SK-N-MC (cell line): ENCODE measurements at regions not wholly inside any gene's neighbourhood (a gene's known extent, or its start where the extent isn't known, plus 50 kb on each side); places are given as distances from the start of the nearest gene placed in this dataset.
A peak's percentile ranks its signal among the peaks of the same experiment; 100 is the strongest.

Source experiments
- DNase-seq: peaks from one replicate; pipeline ENCODE4 v3.0.0-alpha.2; 2011; ENCODE audit warnings: low read depth, low spot score
- H3K27ac ChIP-seq: fragments of 200-600 bp; sonication (generic); 2 replicates; pipeline ENCODE4 v1.5.1; 2016; ENCODE audit warnings: mixed run types
- H3K36me3 ChIP-seq: fragments of 200-600 bp; sonication (generic); 2 replicates; pipeline ENCODE4 v1.6.1; 2017; ENCODE audit warnings: antibody characterized with exemption, low read length, mixed read lengths; ENCODE audit not compliant: insufficient read depth
- H3K4me3 ChIP-seq: fragments of 200-600 bp; sonication (generic); 2 replicates; pipeline ENCODE4 v1.5.1; 2016
- H3K9ac ChIP-seq: fragments of 200-600 bp; sonication (generic); 2 replicates; pipeline ENCODE4 v1.8.0; 2017; ENCODE audit warnings: mixed run types, mixed read lengths; ENCODE audit not compliant: insufficient read length
- H3K9me3 ChIP-seq: fragments of 200-600 bp; sonication (generic); 2 replicates; pipeline ENCODE4 v1.6.1; 2017; ENCODE audit warnings: low read depth, mild to moderate bottlenecking, antibody characterized with exemption, low read length, moderate library complexity, mixed read lengths
- EZH2 ChIP-seq: fragments of 200-600 bp; sonication (generic); IDR thresholded peaks from one replicate; pipeline ENCODE4 v1.6.1; 2017; ENCODE audit warnings: antibody characterized with exemption
- FOXP2 ChIP-seq: optimal IDR thresholded peaks from 2 replicates; pipeline ENCODE3; 2011; ENCODE audit warnings: mild to moderate bottlenecking, moderate library complexity; ENCODE audit not compliant: insufficient read depth; ENCODE audit errors: extremely low read length, control extremely low read depth
- POLR2AphosphoS5 ChIP-seq: IDR thresholded peaks from 2 replicates; pipeline ENCODE4 v1.6.1; 2012; ENCODE audit warnings: mild to moderate bottlenecking, low read depth, low read length, borderline replicate concordance

- no peak for DNase-seq
- Histone ChIP-seq H3K9ac (peak overlapping the region; percentile 6), H3K27ac (peak overlapping the region; percentile 95)
These were observed 275.1 kb upstream of the PRDM1 start for GRCh38 chr6:105810922-105811482.

GRCh38 chr6:105810105-105810921 lies 275.8 kb upstream of the PRDM1 start:
- peak overlapping the region; percentile 6 for H3K9ac ChIP-seq
- no peak for TF ChIP-seq EZH2
- TF ChIP-seq FOXP2, result peak; percentile 55
- peak; percentile 59; the same call in 1 of the 2 replicates for TF ChIP-seq POLR2AphosphoS5
- no peaks in the 10 kb centered on the region for H3K36me3 ChIP-seq
- DNase-seq, result peak; percentile 79
- peak overlapping the region; percentile 63 for H3K4me3 ChIP-seq
- peak overlapping the region; percentile 95 for H3K27ac ChIP-seq
- no peaks in the 10 kb centered on the region for H3K9me3 ChIP-seq

More at GRCh38 chr6:105810922-105811482, 275.1 kb upstream of the PRDM1 start:
- no peaks in the 10 kb centered on the region for H3K36me3 ChIP-seq
- H3K9me3 ChIP-seq, result no peaks in the 10 kb centered on the region
- no peak for TF ChIP-seq EZH2
- no peak for TF ChIP-seq FOXP2
- TF ChIP-seq POLR2AphosphoS5, result no peak
- peak overlapping the region; percentile 63 for H3K4me3 ChIP-seq

- no peak for DNase-seq
- Histone ChIP-seq H3K9me3 (no peaks in the 10 kb centered on the region), H3K4me3 (no peak overlapping the region), H3K9ac (no peak overlapping the region), H3K36me3 (no peaks in the 10 kb centered on the region), H3K27ac (no peak overlapping the region)
- TF ChIP-seq EZH2 (no peak), POLR2AphosphoS5 (no peak), FOXP2 (no peak)
These were observed 277.6 kb upstream of the PRDM1 start for GRCh38 chr6:105808571-105808970.

- H3K9ac ChIP-seq, result no peak overlapping the region
- no peak overlapping the region for H3K4me3 ChIP-seq
- H3K27ac ChIP-seq, result no peak overlapping the region
- H3K36me3 ChIP-seq, result no peaks in the 10 kb centered on the region
- no peak for TF ChIP-seq FOXP2
- TF ChIP-seq EZH2, result no peak
- no peak for TF ChIP-seq POLR2AphosphoS5
- DNase-seq, result no peak
- H3K9me3 ChIP-seq, result no peaks in the 10 kb centered on the region
These were observed 278.2 kb upstream of the PRDM1 start for GRCh38 chr6:105807905-105808304.

- DNase-seq, result no peak
- Histone ChIP-seq H3K9ac (no peak overlapping the region), H3K36me3 (no peaks in the 10 kb centered on the region), H3K27ac (no peak overlapping the region), H3K4me3 (no peak overlapping the region), H3K9me3 (no peaks in the 10 kb centered on the region)
- TF ChIP-seq POLR2AphosphoS5, result no peak
- TF ChIP-seq EZH2, result no peak
- no peak for TF ChIP-seq FOXP2
These were observed 279.6 kb upstream of the PRDM1 start for GRCh38 chr6:105806486-105806920.

GRCh38 chr6:105805501-105806023 lies 280.6 kb upstream of the PRDM1 start:
- H3K36me3 ChIP-seq, result no peaks in the 10 kb centered on the region
- H3K9ac ChIP-seq, result no peak overlapping the region
- H3K9me3 ChIP-seq, result no peaks in the 10 kb centered on the region
- H3K27ac ChIP-seq, result no peak overlapping the region
- no peak overlapping the region for H3K4me3 ChIP-seq
- DNase-seq, result no peak
- TF ChIP-seq EZH2 (no peak), POLR2AphosphoS5 (no peak), FOXP2 (no peak)

- H3K4me3 ChIP-seq, result no peak overlapping the region
- no peaks in the 10 kb centered on the region for H3K36me3 ChIP-seq
- TF ChIP-seq POLR2AphosphoS5 (no peak), EZH2 (no peak), FOXP2 (no peak)
- H3K9ac ChIP-seq, result no peak overlapping the region
- no peaks in the 10 kb centered on the region for H3K9me3 ChIP-seq
- DNase-seq, result no peak
- no peak overlapping the region for H3K27ac ChIP-seq
These were observed 281.7 kb upstream of the PRDM1 start for GRCh38 chr6:105804424-105804823.

GRCh38 chr6:105804000-105804399 lies 282.1 kb upstream of the PRDM1 start:
- no peak for TF ChIP-seq FOXP2
- TF ChIP-seq EZH2, result no peak
- no peak for TF ChIP-seq POLR2AphosphoS5
- Histone ChIP-seq H3K9me3 (no peaks in the 10 kb centered on the region), H3K9ac (no peak overlapping the region), H3K36me3 (no peaks in the 10 kb centered on the region), H3K27ac (no peak overlapping the region), H3K4me3 (no peak overlapping the region)
- DNase-seq, result no peak

GRCh38 chr6:105803442-105803841 lies 282.7 kb upstream of the PRDM1 start:
- Histone ChIP-seq H3K36me3 (no peaks in the 10 kb centered on the region), H3K27ac (no peak overlapping the region), H3K4me3 (no peak overlapping the region), H3K9me3 (no peaks in the 10 kb centered on the region), H3K9ac (no peak overlapping the region)
- DNase-seq, result no peak
- TF ChIP-seq FOXP2 (no peak), EZH2 (no peak), POLR2AphosphoS5 (no peak)
